ENCODE measurements at regions not wholly inside any gene's neighbourhood (a gene's known extent, or its start where the extent isn't known, plus 50 kb on each side); places are given as distances from the start of the nearest gene placed in this dataset.

DNA sequence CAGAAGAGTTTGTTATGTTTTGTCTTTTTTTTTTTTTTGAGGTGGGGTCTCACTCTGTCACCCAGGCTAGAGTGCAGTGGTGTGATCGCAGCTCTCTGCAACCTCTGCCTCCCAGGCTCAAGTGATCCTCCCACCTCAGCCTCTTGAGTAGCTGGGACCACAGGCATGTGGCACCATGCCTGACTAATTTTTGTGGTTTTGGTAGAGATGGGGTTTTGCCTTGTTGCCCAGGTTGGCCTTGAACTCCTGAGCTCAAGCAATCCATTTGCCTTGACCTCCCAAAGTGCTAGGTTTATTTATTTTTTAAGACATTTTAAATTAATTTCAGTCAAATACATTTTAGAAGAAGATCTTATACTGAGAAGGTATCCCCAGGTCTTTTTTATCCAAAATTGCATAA, 366.7 kb downstream of the KCNJ2 start:
- 95% methylated on average over 1 of the region's 1 CpG for WGBS
- TF ChIP-seq, protein P1, sequence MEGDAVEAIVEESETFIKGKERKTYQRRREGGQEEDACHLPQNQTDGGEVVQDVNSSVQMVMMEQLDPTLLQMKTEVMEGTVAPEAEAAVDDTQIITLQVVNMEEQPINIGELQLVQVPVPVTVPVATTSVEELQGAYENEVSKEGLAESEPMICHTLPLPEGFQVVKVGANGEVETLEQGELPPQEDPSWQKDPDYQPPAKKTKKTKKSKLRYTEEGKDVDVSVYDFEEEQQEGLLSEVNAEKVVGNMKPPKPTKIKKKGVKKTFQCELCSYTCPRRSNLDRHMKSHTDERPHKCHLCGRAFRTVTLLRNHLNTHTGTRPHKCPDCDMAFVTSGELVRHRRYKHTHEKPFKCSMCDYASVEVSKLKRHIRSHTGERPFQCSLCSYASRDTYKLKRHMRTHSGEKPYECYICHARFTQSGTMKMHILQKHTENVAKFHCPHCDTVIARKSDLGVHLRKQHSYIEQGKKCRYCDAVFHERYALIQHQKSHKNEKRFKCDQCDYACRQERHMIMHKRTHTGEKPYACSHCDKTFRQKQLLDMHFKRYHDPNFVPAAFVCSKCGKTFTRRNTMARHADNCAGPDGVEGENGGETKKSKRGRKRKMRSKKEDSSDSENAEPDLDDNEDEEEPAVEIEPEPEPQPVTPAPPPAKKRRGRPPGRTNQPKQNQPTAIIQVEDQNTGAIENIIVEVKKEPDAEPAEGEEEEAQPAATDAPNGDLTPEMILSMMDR (IDR thresholded peaks at IDR 0.05) = no peak
- TF ChIP-seq POLR2AphosphoS5 (IDR thresholded peaks at IDR 0.05) = no peak
- no peak for TF ChIP-seq POLR2A (IDR thresholded peaks at IDR 0.05)
- Histone ChIP-seq H3K27ac (no peak overlapping the region), H3K36me3 (no peaks in the 10 kb centered on the region), H3K27me3 (replicated peaks; ENCODE audit: insufficient read depth) (no peaks in the 10 kb centered on the region), H3K9me3 (no peaks in the 10 kb centered on the region), H3K4me1 (replicated peaks) (no peaks in the 10 kb centered on the region), H3K4me3 (no peak overlapping the region)
- no peak for DNase-seq (ENCODE audit: low spot score)
- intact Hi-C loops (cut with DNase I) = no loop called here

DNA sequence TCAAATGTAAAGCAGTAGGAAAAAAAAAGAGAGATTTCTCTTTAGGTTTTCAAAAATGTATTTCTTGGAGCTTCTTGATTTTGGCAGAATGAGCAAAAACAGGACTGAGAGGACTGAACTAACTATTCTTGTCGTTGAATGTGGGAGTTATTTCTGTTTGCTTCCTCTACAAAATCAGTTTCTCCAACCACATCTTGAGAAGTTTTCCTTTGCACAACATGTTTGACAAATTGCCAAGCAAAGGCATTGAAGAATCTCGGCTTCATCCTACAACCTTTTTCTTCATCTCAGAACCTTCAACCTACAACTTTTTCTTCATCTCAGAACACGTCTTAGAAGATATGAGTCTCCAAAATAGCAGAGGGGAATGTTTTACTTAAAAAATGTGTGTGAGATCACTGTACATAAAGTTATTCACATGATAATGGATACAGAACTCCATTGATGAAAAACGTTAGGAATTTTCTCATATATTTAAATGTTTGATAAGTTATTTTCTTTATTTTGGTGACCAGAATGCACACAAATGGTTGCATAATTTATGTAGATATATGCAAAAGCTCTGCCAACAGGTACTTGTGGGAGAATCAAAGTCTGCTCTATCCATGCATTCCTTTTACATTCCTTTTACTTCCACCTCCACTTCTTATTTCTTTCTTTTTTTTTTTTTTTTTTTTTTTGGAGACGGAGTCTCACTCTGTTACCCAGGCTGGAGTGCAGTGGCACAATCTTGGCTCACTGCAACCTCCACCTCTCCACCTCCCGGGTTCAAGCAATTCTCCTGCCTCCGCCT, 370.0 kb downstream of the KCNJ2 start:
- Histone ChIP-seq H3K9me3 (no peaks in the 10 kb centered on the region), H3K27me3 (replicated peaks; ENCODE audit: insufficient read depth) (no peaks in the 10 kb centered on the region), H3K27ac (no peak overlapping the region), H3K36me3 (no peaks in the 10 kb centered on the region), H3K4me3 (no peak overlapping the region), H3K4me1 (replicated peaks) (no peaks in the 10 kb centered on the region)
- DNase-seq (ENCODE audit: low spot score) = no peak
- intact Hi-C loops (cut with DNase I) = no loop called here
- WGBS = 75% methylated on average over 7 of the region's 7 CpGs
- TF ChIP-seq POLR2AphosphoS5 (IDR thresholded peaks at IDR 0.05) (no peak), POLR2A (IDR thresholded peaks at IDR 0.05) (no peak)
- TF ChIP-seq, protein P1 (IDR thresholded peaks at IDR 0.05) = no peak

DNA sequence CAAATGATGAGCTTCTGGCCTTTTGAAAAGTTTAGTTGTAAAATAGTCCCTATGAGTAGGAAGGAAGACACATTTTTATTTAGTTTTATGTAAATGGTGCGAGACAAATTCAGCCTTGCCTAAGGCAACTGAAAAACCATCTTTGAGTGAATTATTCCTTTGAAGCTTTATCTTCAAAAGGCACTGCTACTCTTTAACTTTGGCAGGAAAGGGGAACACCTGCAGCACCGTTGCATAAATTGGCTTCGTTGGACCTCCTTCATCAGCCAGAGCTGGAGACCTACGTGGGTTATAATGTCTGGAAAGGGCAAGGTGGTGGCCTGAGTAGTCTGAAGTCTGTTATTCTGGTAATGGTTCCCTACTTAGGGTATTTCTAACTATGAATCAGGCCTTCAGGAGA, 373.5 kb downstream of the KCNJ2 start:
- intact Hi-C loops (cut with DNase I) = no loop called here

DNA sequence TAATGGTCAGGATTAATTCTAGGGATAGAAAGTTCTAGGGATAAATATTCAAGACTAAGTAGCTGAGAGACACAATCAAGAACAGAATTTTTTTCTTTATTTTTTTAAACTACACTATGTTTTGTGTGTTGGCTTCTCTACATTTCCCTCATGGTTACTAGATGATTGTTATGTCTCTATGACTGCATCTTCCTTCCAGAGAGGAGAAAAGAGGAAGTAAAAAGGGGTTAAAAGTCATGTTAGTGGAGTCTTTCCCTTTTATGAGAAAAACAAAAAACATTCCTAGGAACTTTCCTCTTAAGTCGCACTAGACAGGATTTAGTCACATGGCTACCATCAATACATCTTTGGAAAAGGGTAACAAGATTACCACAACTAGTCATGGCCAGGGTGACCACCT, 375.0 kb downstream of the KCNJ2 start:
- 74% methylated on average over 1 of the region's 1 CpG for WGBS
- H3K9me3 ChIP-seq = no peaks in the 10 kb centered on the region
- no peak overlapping the region for H3K4me3 ChIP-seq
- intact Hi-C loops (cut with DNase I) = no loop called here
- no peaks in the 10 kb centered on the region for H3K36me3 ChIP-seq
- no peaks in the 10 kb centered on the region for H3K4me1 ChIP-seq (replicated peaks)
- no peaks in the 10 kb centered on the region for H3K27me3 ChIP-seq (replicated peaks; ENCODE audit: insufficient read depth)
- no peak for DNase-seq (ENCODE audit: low spot score)
- no peak overlapping the region for H3K27ac ChIP-seq
- TF ChIP-seq POLR2AphosphoS5 (IDR thresholded peaks at IDR 0.05) (no peak), POLR2A (IDR thresholded peaks at IDR 0.05) (no peak)
- TF ChIP-seq, protein P1 (IDR thresholded peaks at IDR 0.05) = no peak

More for the DNA sequence above, 373.5 kb downstream of the KCNJ2 start:
- Histone ChIP-seq H3K36me3 (no peaks in the 10 kb centered on the region), H3K27ac (no peak overlapping the region), H3K4me1 (replicated peaks) (no peaks in the 10 kb centered on the region), H3K9me3 (no peaks in the 10 kb centered on the region), H3K4me3 (no peak overlapping the region), H3K27me3 (replicated peaks; ENCODE audit: insufficient read depth) (no peaks in the 10 kb centered on the region)
- TF ChIP-seq, protein P1 (IDR thresholded peaks at IDR 0.05) = no peak
- TF ChIP-seq POLR2AphosphoS5 (IDR thresholded peaks at IDR 0.05) = no peak
- 39% methylated on average over 4 of the region's 4 CpGs for WGBS
- no peak for DNase-seq (ENCODE audit: low spot score)
